ENCODE measurements at regions not wholly inside any gene's neighbourhood (a gene's known extent, or its start where the extent isn't known, plus 50 kb on each side); places are given as distances from the start of the nearest gene placed in this dataset.

DNA sequence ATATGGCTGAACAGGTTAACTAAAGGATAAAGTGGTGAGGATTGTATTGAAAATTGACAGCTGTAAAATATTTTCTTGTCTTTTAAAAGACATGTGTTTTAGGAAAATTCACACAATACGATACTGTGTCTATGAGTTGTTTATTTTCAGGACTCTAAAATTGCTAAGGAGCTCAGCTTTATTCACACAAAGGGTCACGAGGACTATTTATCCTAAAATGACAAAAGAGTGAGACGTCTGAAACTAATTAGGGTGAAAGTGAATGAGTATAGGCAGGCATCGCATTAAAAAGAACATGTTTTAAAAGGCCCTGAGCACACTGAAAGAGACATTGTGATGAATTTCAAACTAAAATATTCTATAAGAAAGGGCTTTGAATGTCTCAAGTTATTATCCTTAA lies 304.7 kb downstream of the SH2D1A start:
- TF ChIP-seq, protein P1, sequence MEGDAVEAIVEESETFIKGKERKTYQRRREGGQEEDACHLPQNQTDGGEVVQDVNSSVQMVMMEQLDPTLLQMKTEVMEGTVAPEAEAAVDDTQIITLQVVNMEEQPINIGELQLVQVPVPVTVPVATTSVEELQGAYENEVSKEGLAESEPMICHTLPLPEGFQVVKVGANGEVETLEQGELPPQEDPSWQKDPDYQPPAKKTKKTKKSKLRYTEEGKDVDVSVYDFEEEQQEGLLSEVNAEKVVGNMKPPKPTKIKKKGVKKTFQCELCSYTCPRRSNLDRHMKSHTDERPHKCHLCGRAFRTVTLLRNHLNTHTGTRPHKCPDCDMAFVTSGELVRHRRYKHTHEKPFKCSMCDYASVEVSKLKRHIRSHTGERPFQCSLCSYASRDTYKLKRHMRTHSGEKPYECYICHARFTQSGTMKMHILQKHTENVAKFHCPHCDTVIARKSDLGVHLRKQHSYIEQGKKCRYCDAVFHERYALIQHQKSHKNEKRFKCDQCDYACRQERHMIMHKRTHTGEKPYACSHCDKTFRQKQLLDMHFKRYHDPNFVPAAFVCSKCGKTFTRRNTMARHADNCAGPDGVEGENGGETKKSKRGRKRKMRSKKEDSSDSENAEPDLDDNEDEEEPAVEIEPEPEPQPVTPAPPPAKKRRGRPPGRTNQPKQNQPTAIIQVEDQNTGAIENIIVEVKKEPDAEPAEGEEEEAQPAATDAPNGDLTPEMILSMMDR (IDR thresholded peaks at IDR 0.05; ENCODE audit: low read length): no peak
- TF ChIP-seq EZH2 (IDR thresholded peaks at IDR 0.05; ENCODE audit: borderline replicate concordance, low read length): no peak
